ENCODE measurements at regions not wholly inside any gene's neighbourhood (a gene's known extent, or its start where the extent isn't known, plus 50 kb on each side); places are given as distances from the start of the nearest gene placed in this dataset.

GRCh38 chr13:54092686-54093085, 1064.1 kb downstream of the OLFM4 start:
- no peak for TF ChIP-seq POLR2A (IDR thresholded peaks at IDR 0.05)
- TF ChIP-seq, protein P1, sequence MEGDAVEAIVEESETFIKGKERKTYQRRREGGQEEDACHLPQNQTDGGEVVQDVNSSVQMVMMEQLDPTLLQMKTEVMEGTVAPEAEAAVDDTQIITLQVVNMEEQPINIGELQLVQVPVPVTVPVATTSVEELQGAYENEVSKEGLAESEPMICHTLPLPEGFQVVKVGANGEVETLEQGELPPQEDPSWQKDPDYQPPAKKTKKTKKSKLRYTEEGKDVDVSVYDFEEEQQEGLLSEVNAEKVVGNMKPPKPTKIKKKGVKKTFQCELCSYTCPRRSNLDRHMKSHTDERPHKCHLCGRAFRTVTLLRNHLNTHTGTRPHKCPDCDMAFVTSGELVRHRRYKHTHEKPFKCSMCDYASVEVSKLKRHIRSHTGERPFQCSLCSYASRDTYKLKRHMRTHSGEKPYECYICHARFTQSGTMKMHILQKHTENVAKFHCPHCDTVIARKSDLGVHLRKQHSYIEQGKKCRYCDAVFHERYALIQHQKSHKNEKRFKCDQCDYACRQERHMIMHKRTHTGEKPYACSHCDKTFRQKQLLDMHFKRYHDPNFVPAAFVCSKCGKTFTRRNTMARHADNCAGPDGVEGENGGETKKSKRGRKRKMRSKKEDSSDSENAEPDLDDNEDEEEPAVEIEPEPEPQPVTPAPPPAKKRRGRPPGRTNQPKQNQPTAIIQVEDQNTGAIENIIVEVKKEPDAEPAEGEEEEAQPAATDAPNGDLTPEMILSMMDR (IDR thresholded peaks at IDR 0.05): no peak

Data from thyroid gland (tissue), 4 donors.